HG03066 (cell line): ENCODE measurements at regions not wholly inside any gene's neighbourhood (a gene's known extent, or its start where the extent isn't known, plus 50 kb on each side); places are given as distances from the start of the nearest gene placed in this dataset.
"Not testable (repeated sequence)": the region's sequence is repeated elsewhere in the genome, so short reads cannot be mapped to it uniquely, and the experiment has no call there.

Experiments
- ATAC-seq: cut with Tn5 transposase; IDR thresholded peaks from one replicate; pipeline ENCODE4 v1.9.1; 2021; ENCODE audit warnings: low read depth; ENCODE audit not compliant: unreplicated experiment

- no peak for ATAC-seq
Observed at GRCh38 chr5:167833456-167833855, 458.0 kb upstream of the WWC1 start.

GRCh38 chr5:167835146-167835545, 456.3 kb upstream of the WWC1 start:
- ATAC-seq, result no peak

DNA sequence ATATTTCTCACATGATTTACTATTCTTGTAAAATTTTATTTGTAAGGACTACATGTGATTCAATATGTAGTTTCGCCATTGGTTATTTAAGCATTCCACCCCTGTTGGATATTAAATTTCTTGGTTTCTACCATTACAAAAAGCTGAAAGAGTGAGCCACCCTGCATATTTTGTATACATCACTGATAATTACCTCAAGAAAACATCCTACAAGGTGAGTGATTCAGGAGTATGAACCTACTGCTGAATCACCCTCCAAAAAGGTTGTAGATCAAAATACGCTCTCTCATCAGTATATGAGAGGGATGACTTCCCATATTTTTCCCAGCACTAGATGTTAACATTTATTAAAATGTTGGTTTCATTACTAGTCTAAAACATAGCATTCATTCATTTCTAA, 454.3 kb upstream of the WWC1 start:
- no peak for ATAC-seq

DNA sequence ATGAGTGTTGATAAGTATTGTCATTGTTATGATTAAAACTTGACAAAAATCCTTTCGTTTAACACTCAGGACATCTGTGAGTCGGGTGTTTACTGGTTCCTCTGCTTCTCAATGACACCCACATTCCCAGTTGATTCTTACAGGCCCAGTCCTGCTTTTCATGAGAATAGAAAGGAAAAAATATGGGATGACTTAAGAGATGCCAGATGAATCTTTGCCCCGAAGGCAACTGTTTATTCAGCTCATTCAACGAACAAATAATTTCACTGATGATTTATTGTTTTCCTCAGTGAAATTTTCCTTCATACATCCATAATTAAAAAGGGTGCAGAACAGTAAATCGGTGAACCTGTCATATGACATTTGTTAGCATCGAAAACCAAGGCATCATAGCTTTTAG, 452.4 kb upstream of the WWC1 start:
- no peak for ATAC-seq

- no peak for ATAC-seq
Observed at GRCh38 chr5:167840527-167841130, 450.8 kb upstream of the WWC1 start.

DNA sequence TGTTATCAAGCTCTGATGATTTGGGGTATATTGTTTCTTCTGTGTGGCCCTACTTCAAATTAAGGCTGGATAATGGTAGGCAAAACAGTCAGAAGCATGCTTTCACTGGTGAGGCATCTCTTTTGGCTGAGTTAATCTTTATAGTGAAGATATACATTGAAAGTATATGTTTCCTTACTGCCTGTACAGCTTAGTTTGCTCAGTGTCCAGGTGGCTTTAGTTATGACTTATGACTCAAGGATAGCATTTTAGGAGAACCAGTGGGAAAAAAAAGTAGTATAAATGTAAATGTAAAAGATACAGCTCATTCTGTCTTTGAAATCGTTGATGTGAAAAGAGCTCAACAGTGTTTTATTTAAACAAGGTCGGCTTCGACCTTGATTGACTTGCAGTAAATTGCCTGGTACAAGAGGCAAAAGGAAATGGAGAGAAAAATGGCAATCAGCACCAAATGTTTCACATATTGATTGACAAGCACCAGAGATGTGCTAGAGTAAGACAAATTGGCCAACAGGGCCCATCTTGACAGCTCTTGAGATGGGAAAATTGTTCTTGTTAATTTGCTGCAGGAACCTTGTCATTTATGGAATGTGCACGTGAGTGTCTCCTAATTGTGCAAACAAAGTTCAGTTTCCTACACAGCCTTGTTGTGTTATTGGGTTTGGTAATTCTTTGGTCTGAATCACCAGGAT, 447.4 kb upstream of the WWC1 start:
- ATAC-seq, result no peak

DNA sequence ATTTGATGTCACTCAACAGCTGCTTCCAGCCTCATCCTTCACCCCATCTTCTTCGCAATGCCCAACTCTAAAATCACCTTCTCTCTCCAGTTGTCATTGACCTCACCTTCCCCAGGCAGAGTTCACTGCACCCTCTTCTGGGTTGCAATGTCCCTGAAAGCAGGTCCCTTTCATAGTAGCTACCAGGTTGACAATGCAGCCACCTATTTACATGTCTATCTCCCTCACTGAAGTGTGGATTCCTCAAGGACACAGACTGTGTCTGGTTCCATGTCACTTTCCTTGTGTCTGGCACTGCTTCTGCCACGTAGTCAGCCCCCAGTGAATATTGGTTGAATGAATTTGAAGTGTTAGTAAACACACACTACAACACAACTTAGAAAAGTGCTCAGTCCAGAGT, 445.5 kb upstream of the WWC1 start:
- no peak for ATAC-seq

DNA sequence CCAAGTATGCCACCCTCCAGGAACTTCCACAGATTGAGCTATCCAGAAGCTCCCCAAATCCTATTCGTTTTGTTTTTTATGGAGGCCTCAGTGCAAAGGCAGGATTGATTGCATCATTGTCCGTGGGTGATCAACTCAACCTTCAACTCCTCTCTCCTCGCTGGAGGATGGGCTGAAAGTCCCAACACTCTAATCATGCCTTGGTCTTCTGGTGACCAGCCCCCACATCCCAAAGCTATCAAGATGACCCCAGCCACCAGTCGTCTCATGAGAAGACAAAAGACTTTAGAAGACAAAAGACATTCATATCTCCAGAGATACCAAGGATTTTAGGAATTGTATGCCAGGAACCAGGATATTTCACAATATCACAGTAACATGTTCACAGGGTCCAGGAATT, 441.6 kb upstream of the WWC1 start:
- ATAC-seq, result no peak

- no peak for ATAC-seq
Observed at GRCh38 chr5:167850911-167851310, 440.5 kb upstream of the WWC1 start.

DNA sequence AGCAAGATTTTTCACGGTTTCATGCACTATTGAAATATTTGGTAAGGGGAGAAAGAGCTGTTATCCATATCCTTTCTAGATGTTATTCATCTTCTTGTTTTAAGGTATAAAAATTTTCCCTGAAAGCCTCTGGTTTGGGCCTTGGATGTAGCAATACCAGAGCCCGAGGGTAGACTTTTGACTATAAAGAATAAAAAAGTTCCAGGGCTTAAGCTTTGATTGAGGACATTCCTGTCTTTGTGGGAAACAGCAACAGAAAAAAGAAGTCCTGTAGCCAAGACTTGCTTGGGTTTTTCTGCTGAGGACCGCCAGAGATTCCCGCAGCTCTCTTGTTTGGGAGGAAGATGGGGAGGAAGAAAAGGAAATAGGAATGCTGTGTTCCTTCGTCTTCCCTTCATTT, 440.0 kb upstream of the WWC1 start:
- ATAC-seq, result no peak

DNA sequence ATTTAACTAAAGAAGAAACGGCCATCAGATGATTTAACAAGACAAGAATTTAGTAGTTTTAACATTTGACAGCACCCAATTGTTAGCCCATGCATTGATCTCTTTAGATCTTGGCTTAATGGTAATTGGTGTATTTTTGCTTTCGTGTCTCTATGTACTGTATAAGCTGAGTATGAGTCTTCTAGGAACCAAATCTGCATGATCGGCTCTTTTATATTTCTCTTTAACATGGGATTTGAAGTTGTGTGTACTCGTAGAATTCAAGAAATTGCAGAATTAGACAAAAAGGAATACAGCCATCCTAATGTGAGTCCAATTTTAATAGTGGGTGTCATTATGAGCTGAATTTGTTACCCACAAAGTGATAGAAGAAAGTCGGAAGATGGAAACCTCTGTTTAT, 438.9 kb upstream of the WWC1 start:
- no peak for ATAC-seq

DNA sequence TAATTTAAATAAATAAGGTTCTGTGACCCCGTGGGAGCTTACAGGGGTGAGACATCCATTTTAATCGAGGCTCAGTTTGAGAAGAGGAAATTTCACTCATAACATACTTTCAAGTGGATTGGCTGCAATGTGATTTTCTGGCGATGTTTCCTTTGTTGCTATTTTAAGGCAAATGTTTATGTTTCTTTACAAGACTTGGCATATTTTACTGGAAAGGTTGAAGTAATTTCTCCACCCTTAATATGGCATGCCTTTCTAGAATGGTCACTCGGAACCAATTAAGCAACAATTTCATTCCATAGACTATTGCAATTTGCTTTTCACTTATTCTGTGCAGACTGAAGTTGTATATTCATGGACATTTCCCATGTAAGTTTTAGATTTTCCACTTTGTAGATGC, 438.0 kb upstream of the WWC1 start:
- no peak for ATAC-seq

- no peak for ATAC-seq
Observed at GRCh38 chr5:167855818-167856217, 435.6 kb upstream of the WWC1 start.

GRCh38 chr5:167857321-167857720, 434.1 kb upstream of the WWC1 start:
- no peak for ATAC-seq

DNA sequence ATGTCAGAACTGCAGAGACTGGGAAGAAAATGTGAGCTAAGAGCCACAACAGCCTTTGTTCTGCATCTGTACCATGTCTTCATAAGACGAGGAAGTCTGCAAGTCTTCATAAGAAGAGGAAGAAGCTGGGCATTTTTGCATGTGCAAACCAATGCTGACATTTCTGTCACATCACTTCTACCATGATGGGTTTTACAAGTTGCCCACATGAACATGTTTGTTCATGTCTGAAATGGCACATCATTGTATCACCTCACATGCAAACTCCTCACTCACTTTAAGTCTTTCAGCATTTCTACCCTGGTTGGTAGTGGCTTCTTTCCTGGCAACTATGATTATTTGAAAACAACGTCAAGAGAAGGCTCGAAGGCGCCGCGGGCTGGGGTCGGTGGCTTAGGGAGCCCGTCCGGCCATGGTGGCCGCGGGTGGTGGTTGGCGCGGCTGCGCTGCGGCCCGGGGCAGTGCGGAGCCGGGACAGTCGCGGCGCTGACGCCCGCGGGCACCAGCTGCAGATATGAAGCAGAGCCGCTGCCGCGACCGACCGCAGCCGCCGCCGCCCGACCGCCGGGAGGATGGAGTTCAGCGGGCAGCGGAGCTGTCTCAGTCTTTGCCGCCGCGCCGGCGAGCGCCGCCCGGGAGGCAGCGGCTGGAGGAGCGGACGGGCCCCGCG, 433.1 kb upstream of the WWC1 start:
- not testable (repeated sequence) for ATAC-seq

- no peak for ATAC-seq
Observed at GRCh38 chr5:167861129-167861927, 430.1 kb upstream of the WWC1 start.

DNA sequence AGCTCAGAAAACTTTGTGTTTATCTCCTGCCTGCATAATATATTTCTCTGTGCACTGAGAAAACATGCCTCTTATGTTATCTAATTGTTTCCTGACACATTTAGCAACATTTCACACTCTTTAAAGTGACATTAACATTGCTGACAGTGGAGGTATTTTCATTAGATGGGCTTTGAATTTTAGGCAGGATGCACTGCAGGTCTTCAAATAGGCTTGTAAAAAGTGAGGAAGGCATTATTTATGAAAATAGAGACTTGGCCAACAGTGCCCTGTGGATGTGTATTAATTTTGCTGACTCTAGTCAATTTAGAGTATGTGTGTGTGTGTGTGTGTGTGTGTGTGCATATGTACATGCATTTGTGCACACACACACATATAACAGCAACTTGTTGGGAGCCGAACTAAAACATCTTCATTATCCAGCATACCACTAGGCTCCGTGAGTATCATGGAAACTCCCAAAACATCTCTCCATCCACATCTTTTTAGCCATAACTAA, 429.5 kb upstream of the WWC1 start:
- no peak for ATAC-seq

DNA sequence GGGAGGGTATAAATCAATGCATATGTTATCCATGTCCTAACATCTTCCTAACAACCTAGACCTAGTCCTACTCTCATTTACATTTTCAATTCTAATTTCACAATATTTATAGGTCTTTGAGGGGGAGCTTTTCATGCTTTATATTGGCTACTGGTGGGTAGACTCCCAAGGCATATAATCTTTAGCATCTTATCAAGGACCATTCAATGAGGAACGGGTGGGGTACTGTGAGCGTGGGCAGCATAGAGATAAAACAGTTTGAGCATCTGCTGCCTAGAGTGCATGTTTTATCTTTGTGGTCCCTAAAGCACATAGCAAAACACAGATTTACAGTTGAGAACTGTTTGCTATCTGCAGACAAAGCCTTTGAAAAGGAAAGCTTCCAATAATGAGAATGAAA, 427.6 kb upstream of the WWC1 start:
- ATAC-seq, result no peak

DNA sequence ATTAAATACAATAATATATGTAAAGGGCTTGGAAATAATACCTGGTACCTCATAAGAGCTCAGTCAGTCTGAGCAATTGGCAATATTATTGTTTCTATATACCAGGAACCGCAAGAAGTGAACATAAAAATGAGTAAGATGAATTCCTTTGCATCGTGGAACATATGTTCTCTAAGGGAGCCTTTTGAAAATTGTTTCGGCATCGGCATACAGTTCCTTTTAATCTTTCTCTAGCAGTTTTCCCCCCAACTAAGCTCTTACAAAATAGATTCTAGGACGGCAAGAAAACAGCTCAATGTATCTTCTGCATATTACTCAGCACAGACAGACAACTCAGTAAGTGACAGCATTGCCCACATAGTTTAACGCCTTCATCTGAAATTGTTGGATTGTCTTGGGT, 426.6 kb upstream of the WWC1 start:
- no peak for ATAC-seq

- ATAC-seq, result no peak
Observed at GRCh38 chr5:167866797-167867196, 424.6 kb upstream of the WWC1 start.

GRCh38 chr5:167867281-167867680, 424.2 kb upstream of the WWC1 start:
- no peak for ATAC-seq
